Panc1 (cell line): ENCODE measurements at regions not wholly inside any gene's neighbourhood (a gene's known extent, or its start where the extent isn't known, plus 50 kb on each side); places are given as distances from the start of the nearest gene placed in this dataset.
"Not testable (repeated sequence)": the region's sequence is repeated elsewhere in the genome, so short reads cannot be mapped to it uniquely, and the experiment has no call there.

ENCODE experiments used
- POLR2AphosphoS5 ChIP-seq: IDR thresholded peaks from 2 replicates; pipeline ENCODE4 v1.6.1; 2012; ENCODE audit warnings: mild to moderate bottlenecking, low read depth, low read length, moderate library complexity
- SIN3A ChIP-seq: IDR thresholded peaks from 2 replicates; pipeline ENCODE4 v1.6.1; 2012; ENCODE audit warnings: low read depth, mild to moderate bottlenecking, low read length, moderate library complexity, borderline replicate concordance; ENCODE audit not compliant: insufficient read depth
- TCF7L2 ChIP-seq: IDR thresholded peaks from 2 replicates; pipeline ENCODE4 v1.6.1; 2011; ENCODE audit warnings: mild to moderate bottlenecking, low read depth, low read length, inconsistent platforms
- TF ChIP-seq, protein P1 (sequence below): fragments of 450-650 bp; IDR thresholded peaks from 2 replicates; pipeline ENCODE4 v1.5.1; 2017; ENCODE audit warnings: mild to moderate bottlenecking

DNA sequence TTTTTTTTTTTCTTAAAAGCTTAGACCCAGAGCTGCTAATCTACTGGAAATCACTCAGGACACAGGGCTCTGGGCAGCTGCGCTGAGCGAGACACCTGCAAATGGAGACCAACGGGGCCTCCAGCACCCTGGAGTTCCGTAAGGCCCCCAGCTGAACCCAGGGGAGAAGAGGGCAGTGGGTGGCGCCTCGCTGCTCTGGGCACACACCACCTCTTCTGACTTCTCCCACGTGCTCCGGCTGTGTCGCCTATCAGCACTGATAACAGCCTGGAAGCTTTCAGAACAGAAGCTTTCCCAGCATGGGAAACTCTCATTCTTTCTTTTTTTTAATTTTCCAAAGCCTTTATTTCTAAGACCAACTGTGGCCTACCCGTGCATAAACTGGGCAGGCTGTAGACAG lies 2695.8 kb upstream of the TPTE start:
- TF ChIP-seq, protein P1, sequence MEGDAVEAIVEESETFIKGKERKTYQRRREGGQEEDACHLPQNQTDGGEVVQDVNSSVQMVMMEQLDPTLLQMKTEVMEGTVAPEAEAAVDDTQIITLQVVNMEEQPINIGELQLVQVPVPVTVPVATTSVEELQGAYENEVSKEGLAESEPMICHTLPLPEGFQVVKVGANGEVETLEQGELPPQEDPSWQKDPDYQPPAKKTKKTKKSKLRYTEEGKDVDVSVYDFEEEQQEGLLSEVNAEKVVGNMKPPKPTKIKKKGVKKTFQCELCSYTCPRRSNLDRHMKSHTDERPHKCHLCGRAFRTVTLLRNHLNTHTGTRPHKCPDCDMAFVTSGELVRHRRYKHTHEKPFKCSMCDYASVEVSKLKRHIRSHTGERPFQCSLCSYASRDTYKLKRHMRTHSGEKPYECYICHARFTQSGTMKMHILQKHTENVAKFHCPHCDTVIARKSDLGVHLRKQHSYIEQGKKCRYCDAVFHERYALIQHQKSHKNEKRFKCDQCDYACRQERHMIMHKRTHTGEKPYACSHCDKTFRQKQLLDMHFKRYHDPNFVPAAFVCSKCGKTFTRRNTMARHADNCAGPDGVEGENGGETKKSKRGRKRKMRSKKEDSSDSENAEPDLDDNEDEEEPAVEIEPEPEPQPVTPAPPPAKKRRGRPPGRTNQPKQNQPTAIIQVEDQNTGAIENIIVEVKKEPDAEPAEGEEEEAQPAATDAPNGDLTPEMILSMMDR = not testable (repeated sequence)
- TF ChIP-seq SIN3A, POLR2AphosphoS5, TCF7L2: not testable (repeated sequence)
